OCI-LY1 (cell line): ENCODE measurements at regions not wholly inside any gene's neighbourhood (a gene's known extent, or its start where the extent isn't known, plus 50 kb on each side); places are given as distances from the start of the nearest gene placed in this dataset.

Source experiments
- H2AFZ ChIP-seq: fragments of 200-600 bp; sonication (generic), shearing (Covaris generic); 2 replicates; pipeline ENCODE4 v1.6.0; 2014; ENCODE audit warnings: antibody characterized with exemption, mild to moderate bottlenecking, low read length
- H3F3A ChIP-seq: fragments of 200-600 bp; sonication (generic), shearing (Covaris generic); 2 replicates; pipeline ENCODE4 v1.6.0; 2014; ENCODE audit warnings: mild to moderate bottlenecking, antibody characterized with exemption, low read length, moderate library complexity; ENCODE audit not compliant: insufficient read depth
- H3K27ac ChIP-seq: fragments of 200-600 bp; sonication (generic); 2 replicates; pipeline ENCODE4 v1.5.1; 2014; ENCODE audit warnings: low read length, mixed run types, mild to moderate bottlenecking, low read depth; ENCODE audit not compliant: poor library complexity, severe bottlenecking
- H3K27me3 ChIP-seq: fragments of 200-600 bp; sonication (generic); 2 replicates; pipeline ENCODE4 v1.6.0; 2014; ENCODE audit warnings: antibody characterized with exemption, mild to moderate bottlenecking, low read length, moderate library complexity; ENCODE audit not compliant: insufficient read depth
- H3K36me3 ChIP-seq: fragments of 200-600 bp; sonication (generic); 2 replicates; pipeline ENCODE4 v1.6.1; 2014; ENCODE audit warnings: mild to moderate bottlenecking, antibody characterized with exemption, low read length, moderate library complexity, mixed read lengths; ENCODE audit not compliant: insufficient read depth
- H3K4me1 ChIP-seq: fragments of 200-600 bp; sonication (generic); 2 replicates; pipeline ENCODE4 v1.5.1; 2014; ENCODE audit warnings: mild to moderate bottlenecking, low read length, moderate library complexity; ENCODE audit not compliant: insufficient read depth, severe bottlenecking
- H3K4me2 ChIP-seq: fragments of 200-600 bp; sonication (generic), shearing (Covaris generic); 2 replicates; pipeline ENCODE4 v1.6.1; 2014; ENCODE audit warnings: low read length
- H3K4me3 ChIP-seq: fragments of 200-600 bp; sonication (generic); 2 replicates; pipeline ENCODE4 v1.5.1; 2014; ENCODE audit warnings: low read length, low read depth, mild to moderate bottlenecking, mixed read lengths; ENCODE audit not compliant: poor library complexity, severe bottlenecking
- H3K79me2 ChIP-seq: fragments of 200-600 bp; shearing (Covaris generic); 2 replicates; pipeline ENCODE4 v1.6.1; 2016; ENCODE audit warnings: mixed run types, low read length, mixed read lengths; ENCODE audit not compliant: insufficient read depth
- H3K9ac ChIP-seq: fragments of 200-600 bp; sonication (generic), shearing (Covaris generic); 2 replicates; pipeline ENCODE4 v1.6.1; 2014; ENCODE audit warnings: mild to moderate bottlenecking, low read length, mixed read lengths
- H3K9me2 ChIP-seq: fragments of 200-600 bp; sonication (generic), shearing (Covaris generic); 2 replicates; pipeline ENCODE4 v1.6.1; 2014; ENCODE audit warnings: low read depth, mild to moderate bottlenecking, low read length, mixed read lengths
- H3K9me3 ChIP-seq: fragments of 200-600 bp; shearing (Covaris generic); 2 replicates; pipeline ENCODE4 v1.6.1; 2014; ENCODE audit warnings: low read length, mixed read lengths
- H4K20me1 ChIP-seq: fragments of 200-600 bp; sonication (generic), shearing (Covaris generic); 2 replicates; pipeline ENCODE4 v1.6.0; 2016; ENCODE audit warnings: mild to moderate bottlenecking, low read length; ENCODE audit not compliant: insufficient read depth
- EZH2 ChIP-seq: fragments of 200-600 bp; sonication (generic), shearing (Covaris generic); IDR thresholded peaks from 2 replicates; pipeline ENCODE4 v1.8.0; 2017; ENCODE audit warnings: borderline replicate concordance, mixed run types, mild to moderate bottlenecking, antibody characterized with exemption, low read length, moderate library complexity, mixed read lengths
- TF ChIP-seq, protein P1 (sequence below): fragments of 200-600 bp; sonication (generic), shearing (Covaris generic); IDR thresholded peaks from 2 replicates; pipeline ENCODE4 v1.5.1; 2017; ENCODE audit warnings: mild to moderate bottlenecking, antibody characterized with exemption, low read length, moderate library complexity, mixed read lengths

DNA sequence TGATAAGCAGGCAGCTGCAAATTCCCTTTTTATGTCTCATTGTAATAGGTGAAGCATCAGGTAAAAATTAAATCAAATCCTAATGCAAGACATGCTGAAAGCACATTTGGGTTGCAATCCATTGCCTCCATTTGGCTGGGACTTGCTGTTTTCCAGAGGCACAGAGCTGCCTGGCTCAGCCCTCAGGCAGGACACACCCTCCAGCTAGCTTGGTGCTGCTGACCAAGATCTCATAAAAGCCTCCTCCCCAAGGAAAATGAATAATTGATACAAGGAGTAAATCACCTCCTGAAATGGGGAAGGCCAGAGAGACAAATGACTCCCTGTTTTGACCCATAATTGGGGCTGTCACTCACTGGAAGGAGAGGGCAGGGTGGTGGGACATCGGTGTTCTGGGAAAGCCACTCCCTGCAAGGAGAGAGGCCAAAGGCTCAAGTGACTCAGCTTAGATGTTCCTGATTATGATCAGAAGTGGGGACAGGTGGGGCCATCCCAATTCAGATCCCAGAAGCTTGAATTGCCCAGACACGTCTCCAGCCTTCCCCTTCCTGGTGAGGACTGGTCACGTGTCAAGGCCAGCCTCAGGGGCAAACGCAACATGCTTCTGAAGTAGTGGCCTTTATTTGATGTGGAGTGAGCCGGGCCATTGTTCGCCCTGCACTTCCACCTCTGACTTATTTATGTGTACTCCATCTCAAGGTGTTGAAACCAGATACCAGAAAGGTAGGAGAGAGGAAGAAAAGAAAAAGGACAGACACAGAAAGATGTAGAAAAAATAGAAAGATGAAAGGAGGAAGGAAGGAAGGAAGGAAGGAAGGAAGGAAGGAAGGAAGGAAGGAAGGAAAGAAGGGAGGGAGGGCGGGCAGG, 773.7 kb downstream of the BCL11B start:
- H3K27me3 ChIP-seq, result no peaks in the 10 kb centered on the region
- H3K4me2 ChIP-seq, result no peak overlapping the region
- H3K79me2 ChIP-seq, result no peaks in the 10 kb centered on the region
- H4K20me1 ChIP-seq, result no peaks in the 10 kb centered on the region
- no peak overlapping the region for H3K9ac ChIP-seq
- TF ChIP-seq, protein P1, sequence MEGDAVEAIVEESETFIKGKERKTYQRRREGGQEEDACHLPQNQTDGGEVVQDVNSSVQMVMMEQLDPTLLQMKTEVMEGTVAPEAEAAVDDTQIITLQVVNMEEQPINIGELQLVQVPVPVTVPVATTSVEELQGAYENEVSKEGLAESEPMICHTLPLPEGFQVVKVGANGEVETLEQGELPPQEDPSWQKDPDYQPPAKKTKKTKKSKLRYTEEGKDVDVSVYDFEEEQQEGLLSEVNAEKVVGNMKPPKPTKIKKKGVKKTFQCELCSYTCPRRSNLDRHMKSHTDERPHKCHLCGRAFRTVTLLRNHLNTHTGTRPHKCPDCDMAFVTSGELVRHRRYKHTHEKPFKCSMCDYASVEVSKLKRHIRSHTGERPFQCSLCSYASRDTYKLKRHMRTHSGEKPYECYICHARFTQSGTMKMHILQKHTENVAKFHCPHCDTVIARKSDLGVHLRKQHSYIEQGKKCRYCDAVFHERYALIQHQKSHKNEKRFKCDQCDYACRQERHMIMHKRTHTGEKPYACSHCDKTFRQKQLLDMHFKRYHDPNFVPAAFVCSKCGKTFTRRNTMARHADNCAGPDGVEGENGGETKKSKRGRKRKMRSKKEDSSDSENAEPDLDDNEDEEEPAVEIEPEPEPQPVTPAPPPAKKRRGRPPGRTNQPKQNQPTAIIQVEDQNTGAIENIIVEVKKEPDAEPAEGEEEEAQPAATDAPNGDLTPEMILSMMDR, result no peak
- TF ChIP-seq EZH2, result no peak
- no peaks in the 10 kb centered on the region for H3F3A ChIP-seq
- H3K27ac ChIP-seq, result no peak overlapping the region
- no peaks in the 10 kb centered on the region for H3K36me3 ChIP-seq
- H3K9me2 ChIP-seq, result no peaks in the 10 kb centered on the region
- no peaks in the 10 kb centered on the region for H3K9me3 ChIP-seq
- no peak overlapping the region for H2AFZ ChIP-seq
- H3K4me1 ChIP-seq, result no peaks in the 10 kb centered on the region
- no peak overlapping the region for H3K4me3 ChIP-seq

DNA sequence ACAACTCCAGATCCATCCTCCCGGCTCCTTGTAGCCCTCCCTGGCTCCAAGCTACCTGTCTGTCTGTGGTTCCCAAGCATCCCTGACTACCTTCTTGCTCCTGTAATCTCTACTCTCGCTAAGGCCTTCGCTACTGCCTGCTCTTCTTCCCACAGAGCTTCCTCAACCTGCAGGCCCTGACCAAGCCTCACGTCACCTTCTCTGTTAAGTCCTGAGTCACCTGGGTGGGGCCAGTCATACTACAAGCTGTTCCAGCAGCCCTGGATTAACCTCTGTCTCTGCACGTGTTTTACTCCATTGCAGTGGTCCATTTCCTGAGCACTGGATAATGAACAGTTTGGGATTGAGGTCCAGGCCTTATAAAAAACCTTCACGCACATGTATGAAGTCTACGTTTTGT, 770.7 kb downstream of the BCL11B start:
- Histone ChIP-seq H3K79me2 (no peaks in the 10 kb centered on the region), H3K27ac (no peak overlapping the region), H4K20me1 (no peaks in the 10 kb centered on the region), H3K9ac (no peak overlapping the region), H3K4me3 (no peak overlapping the region), H3K36me3 (no peaks in the 10 kb centered on the region), H3K4me1 (no peaks in the 10 kb centered on the region), H3F3A (no peaks in the 10 kb centered on the region), H3K9me2 (no peaks in the 10 kb centered on the region), H2AFZ (no peak overlapping the region), H3K27me3 (no peaks in the 10 kb centered on the region), H3K9me3 (no peaks in the 10 kb centered on the region), H3K4me2 (no peak overlapping the region)
- TF ChIP-seq EZH2, result no peak
- TF ChIP-seq, protein P1, result no peak

DNA sequence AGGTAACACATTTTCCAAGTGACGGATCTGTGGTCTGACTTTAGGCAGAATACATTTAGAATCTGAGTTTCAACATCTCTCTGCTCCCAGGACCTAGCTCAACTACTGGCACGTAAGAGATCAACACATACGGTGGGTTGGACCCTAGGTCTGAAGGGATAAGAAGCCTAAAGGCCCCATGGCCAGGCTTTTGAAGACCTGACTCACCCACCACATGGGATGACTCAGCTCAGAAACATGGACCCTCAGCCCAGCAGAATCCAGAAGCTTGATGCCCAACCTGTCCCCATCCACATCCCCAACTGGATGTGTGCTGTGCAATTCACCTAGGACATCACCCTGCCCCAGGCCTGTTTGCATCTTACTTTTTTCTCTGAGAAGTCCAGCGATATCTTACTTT, 770.2 kb downstream of the BCL11B start:
- TF ChIP-seq EZH2, result no peak
- H3K4me3 ChIP-seq, result no peak overlapping the region
- H3K27ac ChIP-seq, result no peak overlapping the region
- H4K20me1 ChIP-seq, result no peaks in the 10 kb centered on the region
- H3K4me1 ChIP-seq, result no peaks in the 10 kb centered on the region
- no peaks in the 10 kb centered on the region for H3F3A ChIP-seq
- H3K9me3 ChIP-seq, result no peaks in the 10 kb centered on the region
- no peaks in the 10 kb centered on the region for H3K79me2 ChIP-seq
- no peaks in the 10 kb centered on the region for H3K27me3 ChIP-seq
- no peak overlapping the region for H3K4me2 ChIP-seq
- no peaks in the 10 kb centered on the region for H3K36me3 ChIP-seq
- no peak overlapping the region for H3K9ac ChIP-seq
- H3K9me2 ChIP-seq, result no peaks in the 10 kb centered on the region
- H2AFZ ChIP-seq, result no peak overlapping the region
